T-helper 1 cell (primary cell): ENCODE measurements at regions not wholly inside any gene's neighbourhood (a gene's known extent, or its start where the extent isn't known, plus 50 kb on each side); places are given as distances from the start of the nearest gene placed in this dataset.

Source experiments
- DNase-seq, 5 donors: peaks; one replicate each; pipeline ENCODE4 v3.0.0-alpha.2; 2012 to 2020

GRCh38 chr16:73286346-73287267, 238.7 kb upstream of the ZFHX3 start:
- no peak for DNase-seq

DNA sequence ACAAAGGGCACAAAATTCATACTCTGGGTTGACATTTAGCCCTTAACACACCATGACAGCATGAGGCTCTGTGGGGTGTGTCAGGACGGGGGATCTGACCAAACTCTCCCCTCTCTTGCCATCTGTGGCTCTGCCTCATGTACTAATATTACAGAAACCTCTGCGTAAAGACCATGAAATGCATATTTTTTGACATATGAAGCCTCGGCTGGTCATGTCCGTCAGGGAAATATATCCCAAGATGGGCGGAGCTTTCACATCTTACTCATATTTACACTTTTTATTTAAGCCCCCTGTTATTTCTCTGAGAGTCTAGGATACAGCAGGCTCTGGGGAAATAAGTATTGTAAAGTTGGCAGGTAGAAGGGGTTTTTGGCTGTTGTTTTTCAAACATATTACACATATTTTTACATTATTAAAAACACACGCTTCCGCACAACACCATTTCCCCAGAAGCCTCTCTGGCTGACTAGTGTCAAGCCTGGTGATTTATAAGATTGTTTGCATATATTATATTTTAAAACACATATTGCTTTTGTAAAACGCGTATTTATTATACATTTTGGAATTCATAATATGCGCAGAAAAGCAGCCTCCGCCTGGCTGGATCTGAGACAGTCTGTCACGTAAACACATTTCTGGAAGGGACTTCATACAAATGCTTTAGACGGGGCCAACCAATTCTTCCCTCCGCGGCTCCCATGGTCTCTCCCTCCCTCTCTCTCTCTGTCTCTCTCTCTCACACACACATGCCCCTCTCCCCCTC, 237.7 kb upstream of the ZFHX3 start:
- no peak for DNase-seq

DNA sequence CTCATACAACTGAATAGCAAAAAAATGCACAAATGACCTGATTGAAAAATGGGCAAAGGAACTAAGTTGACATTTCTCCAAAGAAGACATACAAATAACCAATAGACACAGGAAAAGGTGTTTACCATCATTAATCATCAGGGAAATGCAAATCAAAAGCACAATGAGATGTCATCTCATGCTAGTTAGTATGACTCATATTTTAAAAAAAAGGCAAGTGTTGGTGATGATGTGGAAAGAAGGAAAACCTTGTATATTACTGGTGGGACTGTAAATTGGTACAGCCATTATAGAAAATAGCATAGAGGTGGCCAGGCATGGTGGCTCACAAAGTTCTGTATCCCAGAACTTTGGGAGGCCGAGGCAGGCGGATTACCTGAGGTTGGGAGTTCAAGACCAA, 232.5 kb upstream of the ZFHX3 start:
- DNase-seq: no peak

DNA sequence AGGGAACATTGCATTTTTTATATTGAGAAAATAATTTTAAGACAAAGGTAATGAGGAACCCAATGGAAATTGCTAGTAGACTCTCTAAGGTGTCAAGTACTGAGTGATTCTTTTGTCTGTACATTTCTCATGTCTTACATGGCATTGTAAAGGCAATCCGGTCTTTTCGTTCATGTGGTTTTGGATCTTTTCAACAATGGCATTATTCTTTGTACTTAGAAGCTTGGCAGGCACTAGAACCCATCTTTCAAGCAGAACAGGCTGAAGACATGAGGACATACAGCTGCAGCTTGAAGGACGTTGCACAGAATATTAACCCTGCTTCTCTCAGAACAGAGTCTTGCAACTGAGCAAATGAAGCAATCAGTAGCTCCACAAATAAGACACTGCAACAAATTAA, 231.5 kb upstream of the ZFHX3 start:
- no peak for DNase-seq

GRCh38 chr16:73277071-73277470, 229.1 kb upstream of the ZFHX3 start:
- DNase-seq: no peak

GRCh38 chr16:73275448-73275847, 227.5 kb upstream of the ZFHX3 start:
- no peak for DNase-seq

DNA sequence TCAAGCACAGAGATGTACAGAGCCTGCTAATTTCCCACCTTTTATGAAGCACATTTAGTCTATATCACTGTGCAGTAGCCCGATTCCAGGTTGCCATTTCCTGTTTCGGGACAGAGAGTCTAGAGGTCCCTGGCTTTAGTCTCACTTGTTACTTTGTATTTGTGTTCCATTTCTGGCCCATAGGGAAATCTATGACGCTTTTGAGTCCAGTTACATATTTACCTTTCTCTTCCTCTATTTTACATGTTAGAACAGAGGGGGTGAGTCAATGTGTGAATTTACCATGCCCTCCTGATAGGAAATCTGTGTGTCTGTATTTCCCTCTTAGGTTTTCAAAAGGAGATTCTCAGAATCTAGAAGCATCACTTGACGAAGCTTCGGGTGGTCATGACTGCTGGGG, 227.1 kb upstream of the ZFHX3 start:
- DNase-seq: no peak

DNA sequence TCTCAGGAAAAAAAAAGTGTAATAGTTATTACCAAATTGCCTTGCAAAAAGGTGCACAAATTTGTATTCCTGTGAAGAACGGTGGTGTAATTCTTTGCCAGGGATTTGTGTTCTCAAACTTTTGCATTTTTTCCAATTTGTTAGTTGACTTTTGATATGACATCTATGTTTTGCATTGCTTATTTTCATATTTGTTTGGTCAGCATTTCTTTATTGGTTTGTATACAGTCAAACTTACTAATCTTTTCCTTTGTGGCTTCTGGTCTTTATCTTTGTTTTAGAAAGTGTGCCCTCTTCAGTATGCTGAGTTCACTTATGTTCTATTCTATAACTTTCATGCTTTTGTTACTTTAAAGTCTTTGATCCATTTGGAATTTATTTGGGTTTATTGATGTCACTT, 226.2 kb upstream of the ZFHX3 start:
- DNase-seq: no peak

DNA sequence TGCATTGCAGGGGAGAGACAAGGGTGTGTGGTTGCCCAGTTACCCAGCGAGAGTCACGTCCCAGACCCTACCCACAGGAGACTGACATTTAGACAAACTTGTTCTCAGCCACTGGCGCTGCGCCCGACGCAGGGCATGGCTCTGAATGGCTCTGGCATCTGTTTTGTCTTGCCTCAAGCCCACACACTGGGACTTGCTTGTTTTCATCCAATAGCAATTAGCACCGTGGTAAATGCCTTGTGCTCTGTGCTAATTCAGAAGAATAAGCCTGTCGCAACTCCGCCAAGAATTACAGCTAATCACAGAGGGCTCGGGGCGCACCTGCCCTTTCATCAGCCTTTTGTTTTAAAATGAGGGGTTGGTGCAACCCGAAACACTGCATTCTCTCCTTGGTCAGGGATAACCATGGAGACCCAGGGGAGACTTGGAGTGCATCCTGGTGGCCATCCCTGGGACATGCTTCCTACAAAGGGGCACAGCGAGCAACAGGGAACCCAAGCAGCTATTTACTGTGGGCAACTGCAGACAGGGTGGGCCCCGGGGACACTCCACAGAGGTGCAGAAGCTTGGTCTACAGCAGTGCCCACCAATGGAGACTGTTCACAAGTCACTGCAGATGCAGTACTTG, 220.6 kb upstream of the ZFHX3 start:
- DNase-seq: no peak

- DNase-seq: no peak
These were observed 218.0 kb upstream of the ZFHX3 start for GRCh38 chr16:73265935-73266334.

- DNase-seq: no peak
These were observed 217.4 kb upstream of the ZFHX3 start for GRCh38 chr16:73265124-73265837.

DNA sequence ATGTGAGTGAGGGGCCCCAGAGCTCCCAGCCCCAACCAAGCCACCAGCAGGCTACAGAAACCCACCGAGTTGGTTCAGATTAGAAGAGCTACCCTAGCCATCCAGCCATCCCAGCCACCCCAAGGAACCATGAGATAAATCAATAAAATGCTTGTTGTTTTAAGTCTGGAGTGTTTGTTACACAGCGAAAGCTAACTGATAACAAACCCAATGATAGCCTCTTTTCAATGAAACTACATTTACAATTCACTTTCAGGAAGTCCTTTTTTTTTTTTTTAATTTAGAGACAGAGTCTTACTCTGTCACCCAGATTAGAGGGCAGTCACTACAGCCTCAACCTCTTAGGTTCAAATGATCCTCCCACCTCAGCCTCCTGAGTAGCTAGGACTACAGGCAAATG, 215.0 kb upstream of the ZFHX3 start:
- DNase-seq: no peak

GRCh38 chr16:73255031-73255430, 207.1 kb upstream of the ZFHX3 start:
- DNase-seq: no peak

GRCh38 chr16:73253922-73254480, 206.1 kb upstream of the ZFHX3 start:
- no peak for DNase-seq

DNA sequence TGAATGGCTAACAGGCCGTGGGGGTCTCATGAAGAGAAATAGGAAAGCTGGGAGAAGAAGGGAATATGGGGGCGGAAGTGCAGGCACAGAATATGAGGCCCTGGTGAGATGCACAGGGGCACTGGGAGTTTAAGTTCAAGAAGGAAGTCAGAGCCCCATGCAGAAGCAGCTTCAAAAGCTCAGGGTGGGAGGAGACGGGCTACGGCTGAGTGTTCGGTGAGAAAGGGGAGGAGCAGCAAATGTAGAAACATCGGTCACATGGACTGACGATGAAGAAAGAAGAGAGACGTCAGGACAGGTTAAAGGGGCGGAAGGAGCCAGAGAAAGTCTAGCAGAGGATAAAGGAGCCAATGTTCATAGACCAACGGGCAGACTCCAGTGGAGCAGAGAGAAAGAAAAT, 204.5 kb upstream of the ZFHX3 start:
- no peak for DNase-seq

- DNase-seq: no peak
These were observed 203.7 kb upstream of the ZFHX3 start for GRCh38 chr16:73251608-73252007.

DNA sequence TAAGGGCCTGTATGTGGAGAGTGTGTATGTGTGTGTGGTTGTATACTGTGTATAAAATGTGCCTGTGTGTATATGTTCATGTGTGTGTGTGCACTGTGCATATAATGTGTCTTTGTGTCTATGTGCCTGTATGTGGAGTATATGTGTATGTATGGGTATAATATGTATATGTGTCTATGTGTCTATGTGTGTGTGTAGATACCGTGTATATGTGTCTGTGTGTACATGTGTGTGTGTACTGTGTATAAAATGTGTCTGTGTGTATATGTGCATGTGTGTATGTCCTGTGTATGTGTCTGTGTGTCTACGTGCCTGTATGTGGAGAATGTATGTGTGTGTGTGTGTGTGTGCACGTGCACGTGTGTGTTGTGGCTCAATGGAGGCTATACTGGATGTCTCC, 200.4 kb upstream of the ZFHX3 start:
- no peak for DNase-seq

DNA sequence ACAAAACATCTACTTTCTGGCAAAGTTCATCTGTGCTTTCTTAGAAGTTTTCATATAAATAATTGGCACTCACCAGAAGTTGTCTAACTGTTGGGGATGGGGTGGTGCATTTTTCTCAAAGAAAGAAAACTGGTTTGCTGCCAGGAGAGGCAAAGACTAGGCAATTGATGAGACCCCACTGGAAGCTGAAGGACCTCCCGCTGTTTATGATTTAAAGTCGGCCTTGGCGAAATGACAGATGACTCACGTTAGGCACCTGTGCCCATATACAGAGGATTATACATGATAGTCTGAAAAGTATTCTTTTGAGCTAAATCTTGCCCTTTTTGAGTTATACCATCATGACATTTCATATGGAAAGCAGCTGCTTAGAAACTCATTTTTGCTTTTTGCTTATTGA, 193.0 kb upstream of the ZFHX3 start:
- DNase-seq: no peak

DNA sequence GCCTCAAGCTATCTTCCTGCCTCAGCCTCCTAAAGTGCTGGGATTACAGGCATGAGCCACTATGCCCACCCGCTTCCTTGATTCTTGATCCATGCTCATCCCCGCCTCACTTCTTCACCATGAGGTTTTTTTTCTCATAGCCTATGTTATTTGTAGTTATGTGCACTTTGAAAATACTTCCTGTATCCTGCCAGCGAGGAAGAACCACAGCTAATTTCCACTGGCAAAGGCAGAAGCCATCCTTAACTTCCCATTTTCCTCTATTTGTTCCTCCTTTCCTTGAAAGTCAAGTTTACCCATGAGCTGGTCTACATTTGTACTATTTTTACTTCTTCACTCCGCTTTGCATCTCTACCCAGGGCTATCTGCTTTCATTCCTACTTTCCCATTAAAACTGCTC, 189.7 kb upstream of the ZFHX3 start:
- DNase-seq: no peak

GRCh38 chr16:73234496-73234895, 186.6 kb upstream of the ZFHX3 start:
- DNase-seq: no peak

GRCh38 chr16:73233846-73234424, 186.0 kb upstream of the ZFHX3 start:
- no peak for DNase-seq

GRCh38 chr16:73233329-73233765, 185.4 kb upstream of the ZFHX3 start:
- no peak for DNase-seq
